H1 (cell line): ENCODE measurements at regions not wholly inside any gene's neighbourhood (a gene's known extent, or its start where the extent isn't known, plus 50 kb on each side); places are given as distances from the start of the nearest gene placed in this dataset.

ENCODE experiments used
- CTCF ChIA-PET: fragments of 300-600 bp; sonication (Branson Sonifier 250); formaldehyde crosslinking; loops from one replicate; lab custom pipeline; 2021; ENCODE audit not compliant: partially characterized antibody; lab: Charles Lee
- POLR2A ChIA-PET: fragments of 300-600 bp; sonication (Branson Sonifier 250); formaldehyde crosslinking; loops from one replicate; lab custom pipeline; 2021; ENCODE audit warnings: inconsistent platforms; ENCODE audit not compliant: partially characterized antibody; lab: Charles Lee
- DNase-seq, 2 experiments: peaks; one replicate each; pipeline versions ENCODE4 v3.0.0 to v3.0.0-alpha.2; 2010 to 2022; ENCODE audit warnings: low spot score in 2 of 2, low read depth in 1 of 2, mixed read lengths in 1 of 2
- FAIRE-seq: peaks from 2 replicates; lab custom pipeline; 2011; peaks lifted over from hg19 to GRCh38; lab: Jason Lieb, UNC
- H2AFZ ChIP-seq: 2 replicates; pipeline ENCODE4 v1.8.1; 2012; ENCODE audit warnings: low read length, inconsistent platforms
- H2AK5ac ChIP-seq: 2 replicates; pipeline ENCODE4 v1.6.1; 2013; ENCODE audit warnings: low read depth, low read length
- H2BK120ac ChIP-seq: replicated peaks from 2 replicates; pipeline ENCODE3; 2013; ENCODE audit warnings: low read depth, low read length, inconsistent platforms
- H2BK12ac ChIP-seq: 2 replicates; pipeline ENCODE4 v1.6.1; 2013; ENCODE audit warnings: low read depth, low read length
- H2BK15ac ChIP-seq: 2 replicates; pipeline ENCODE4 v1.6.1; 2013; ENCODE audit warnings: low read length
- H2BK20ac ChIP-seq: 2 replicates; pipeline ENCODE4 v1.6.1; 2013; ENCODE audit warnings: low read length
- H2BK5ac ChIP-seq: 2 replicates; pipeline ENCODE4 v1.6.1; 2013; ENCODE audit warnings: low read depth, low read length
- H3K14ac ChIP-seq: 2 replicates; pipeline ENCODE4 v1.6.1; 2013; ENCODE audit warnings: inconsistent platforms; ENCODE audit not compliant: insufficient read length
- H3K18ac ChIP-seq: 2 replicates; pipeline ENCODE4 v1.6.1; 2013; ENCODE audit warnings: low read length; ENCODE audit errors: extremely low read depth
- H3K23ac ChIP-seq: 2 replicates; pipeline ENCODE4 v1.6.1; 2013; ENCODE audit warnings: inconsistent platforms; ENCODE audit not compliant: insufficient read length
- H3K23me2 ChIP-seq: 2 replicates; pipeline ENCODE4 v1.6.1; 2013; ENCODE audit warnings: low read depth, low read length
- H3K27ac ChIP-seq: 2 replicates; pipeline ENCODE4 v1.6.1; 2011; ENCODE audit warnings: low read depth, low read length, inconsistent platforms
- H3K27me3 ChIP-seq, 4 experiments: replicated peaks in 1 of 4; 1 replicate in 1 of 4; 2 replicates in 3 of 4; pipeline versions ENCODE4 v1.6.1 to v1.8.1; 2011 to 2013; ENCODE audit warnings: low read length in 3 of 4, mild to moderate bottlenecking in 3 of 4, inconsistent platforms in 2 of 4, mixed read lengths in 2 of 4, moderate library complexity in 1 of 4; ENCODE audit not compliant: control insufficient read depth in 3 of 4, insufficient read depth in 3 of 4; ENCODE audit errors: extremely low read depth in 1 of 4
- H3K36me3 ChIP-seq, 4 experiments: 2 replicates each; pipeline versions ENCODE4 v1.6.1 to v1.8.1; 2011 to 2013; ENCODE audit warnings: mild to moderate bottlenecking in 4 of 4, low read length in 3 of 4, moderate library complexity in 2 of 4, control low read depth in 1 of 4, inconsistent platforms in 1 of 4; ENCODE audit not compliant: insufficient read depth in 4 of 4, control insufficient read depth in 2 of 4
- H3K4ac ChIP-seq: replicated peaks from 2 replicates; pipeline ENCODE3; 2013; ENCODE audit warnings: low read length, low read depth, mixed read lengths, inconsistent platforms; ENCODE audit not compliant: insufficient read length
- H3K4me1 ChIP-seq, 4 experiments: replicated peaks in 1 of 4; 1 replicate in 1 of 4; 2 replicates in 3 of 4; pipeline versions ENCODE4 v1.6.1 to v1.8.1; 2011 to 2013; ENCODE audit warnings: low read length in 3 of 4, inconsistent platforms in 2 of 4, mixed read lengths in 1 of 4; ENCODE audit not compliant: insufficient read depth in 4 of 4, control insufficient read depth in 3 of 4
- H3K4me2 ChIP-seq, 2 experiments: 2 replicates each; pipeline versions ENCODE4 v1.6.1 to v1.8.1; 2011 to 2013; ENCODE audit warnings: low read depth in 2 of 2, low read length in 2 of 2, control low read depth in 1 of 2, inconsistent platforms in 1 of 2, mild to moderate bottlenecking in 1 of 2; ENCODE audit not compliant: insufficient read depth in 1 of 2
- H3K4me3 ChIP-seq, 4 experiments: fragments of 200-600, 300-600 bp in 1 of 4; sonication (generic), shearing (Covaris generic), sonication (Bioruptor Twin) in 1 of 4; 2 replicates each; pipeline versions ENCODE4 v1.5.1 to v1.8.1; 2011 to 2016; ENCODE audit warnings: low read length in 4 of 4, low read depth in 3 of 4, control low read depth in 2 of 4, inconsistent platforms in 2 of 4, mild to moderate bottlenecking in 2 of 4, mixed read lengths in 1 of 4, moderate library complexity in 1 of 4; ENCODE audit not compliant: insufficient read depth in 2 of 4; ENCODE audit errors: extremely low read depth in 1 of 4
- H3K56ac ChIP-seq: replicated peaks from 2 replicates; pipeline ENCODE3; 2013; ENCODE audit warnings: low read depth, mild to moderate bottlenecking, mixed read lengths, low read length, inconsistent platforms; ENCODE audit not compliant: insufficient read length
- H3K79me1 ChIP-seq: 2 replicates; pipeline ENCODE4 v1.6.1; 2013; ENCODE audit warnings: low read depth, low read length, control low read depth
- H3K79me2 ChIP-seq, 2 experiments: 2 replicates each; pipeline versions ENCODE4 v1.6.1 to v1.8.1; 2012 to 2013; ENCODE audit warnings: low read length in 2 of 2, mild to moderate bottlenecking in 2 of 2, inconsistent platforms in 1 of 2; ENCODE audit not compliant: insufficient read depth in 2 of 2, control insufficient read depth in 1 of 2
- H3K9ac ChIP-seq, 4 experiments: replicated peaks in 1 of 4; 1 replicate in 1 of 4; 2 replicates in 3 of 4; pipeline versions ENCODE4 v1.6.1 to v1.8.1; 2011 to 2013; ENCODE audit warnings: low read depth in 3 of 4, low read length in 3 of 4, control low read depth in 2 of 4, mild to moderate bottlenecking in 2 of 4, moderate library complexity in 2 of 4, inconsistent platforms in 1 of 4; ENCODE audit errors: extremely low read depth in 1 of 4
- H3K9me3 ChIP-seq, 2 experiments: 2 replicates each; pipeline versions ENCODE4 v1.6.1 to v1.8.1; 2012 to 2013; ENCODE audit warnings: mild to moderate bottlenecking in 2 of 2, moderate library complexity in 2 of 2, control low read depth in 1 of 2, inconsistent platforms in 1 of 2, low read depth in 1 of 2, low read length in 1 of 2, mixed read lengths in 1 of 2; ENCODE audit not compliant: insufficient read depth in 2 of 2
- H4K20me1 ChIP-seq, 2 experiments: replicated peaks in 1 of 2; 2 replicates each; pipeline versions ENCODE3 to v1.8.1; 2011 to 2013; ENCODE audit warnings: inconsistent platforms in 2 of 2, low read length in 2 of 2, mild to moderate bottlenecking in 1 of 2; ENCODE audit not compliant: insufficient read depth in 2 of 2, control insufficient read depth in 1 of 2
- H4K5ac ChIP-seq: 2 replicates; pipeline ENCODE4 v1.6.1; 2013; ENCODE audit warnings: low read length, low read depth, mixed read lengths, inconsistent platforms; ENCODE audit not compliant: insufficient read length
- H4K8ac ChIP-seq: 2 replicates; pipeline ENCODE4 v1.8.0; 2013; ENCODE audit warnings: mild to moderate bottlenecking, moderate library complexity, low read length, inconsistent platforms; ENCODE audit not compliant: insufficient read depth; ENCODE audit errors: extremely low read depth
- H4K91ac ChIP-seq: replicated peaks from 2 replicates; pipeline ENCODE3; 2013; ENCODE audit warnings: low read length, mixed read lengths, inconsistent platforms; ENCODE audit not compliant: insufficient read length
- CTBP2 ChIP-seq: IDR thresholded peaks from 2 replicates; pipeline ENCODE4 v1.7.0; 2011; ENCODE audit warnings: borderline replicate concordance, mild to moderate bottlenecking, moderate library complexity, mixed read lengths, low read length; ENCODE audit not compliant: insufficient read depth, insufficient read length
- WGBS, 2 experiments: shearing (Covaris generic) in 1 of 2; methylation state at CpG; one replicate each; pipeline versions ENCODE4 v1.1.6 to v1.1.7; 2013 to 2015; ENCODE audit warnings: low lambda C conversion rate in 2 of 2, mixed read lengths in 2 of 2, inconsistent platforms in 1 of 2, low coverage in 1 of 2, missing lambda C conversion rate in 1 of 2; ENCODE audit not compliant: insufficient replicate concordance in 2 of 2, insufficient coverage in 1 of 2, insufficient read length in 1 of 2; ENCODE audit errors: extremely low coverage in 1 of 2, missing lambda C conversion rate in 1 of 2; 5-methylcytosine and 5-hydroxymethylcytosine counted together

- Histone ChIP-seq H4K8ac (no peak overlapping the region), H2AFZ (no peak overlapping the region), H3K79me1 (no peaks in the 10 kb centered on the region), H3K4me3 (no peak overlapping the region), H2BK5ac (no peak overlapping the region), H3K36me3 (no peaks in the 10 kb centered on the region), H3K9ac (no peak overlapping the region), H3K4me2 (no peak overlapping the region), H2BK15ac (no peak overlapping the region), H2BK120ac (no peak overlapping the region), H4K91ac (no peak overlapping the region), H3K27me3 (peaks cover 0 to 1% (median 0%) of the 10 kb centered on the region in 4 experiments; a peak in 1 of 7 replicates), H4K5ac (no peak overlapping the region), H3K4me1 (no peaks in the 10 kb centered on the region), H3K27ac (no peak overlapping the region), H2BK20ac (no peak overlapping the region), H3K14ac (no peak overlapping the region), H3K9me3 (no peaks in the 10 kb centered on the region), H2AK5ac (no peak overlapping the region), H3K56ac (no peak overlapping the region), H3K23me2 (no peaks in the 10 kb centered on the region), H4K20me1 (no peaks in the 10 kb centered on the region), H3K23ac (no peak overlapping the region), H3K18ac (no peak overlapping the region), H3K4ac (no peak overlapping the region), H3K79me2 (no peaks in the 10 kb centered on the region), H2BK12ac (no peak overlapping the region)
- DNase-seq (no peak), FAIRE-seq (no peak)
- POLR2A ChIA-PET = no interaction called here
- CTCF ChIA-PET = no interaction called here
- no peak for TF ChIP-seq CTBP2
- WGBS, 2 experiments = 100% methylated on average over 1 of the region's 1 CpG; no CpG with 5 or more reads in 1 of the 2 experiments
These were observed 363.0 kb downstream of the NUF2 start for GRCh38 chr1:163684785-163685184.
